HG03045 (cell line): ENCODE measurements at regions not wholly inside any gene's neighbourhood (a gene's known extent, or its start where the extent isn't known, plus 50 kb on each side); places are given as distances from the start of the nearest gene placed in this dataset.

ENCODE experiments used
- ATAC-seq: cut with Tn5 transposase; IDR thresholded peaks from one replicate; pipeline ENCODE4 v1.9.1; 2021; ENCODE audit warnings: mild to moderate bottlenecking, moderate library complexity; ENCODE audit not compliant: unreplicated experiment

- no peak for ATAC-seq
These were observed 51.4 kb upstream of the NPVF start for GRCh38 chr7:25279705-25280104.

DNA sequence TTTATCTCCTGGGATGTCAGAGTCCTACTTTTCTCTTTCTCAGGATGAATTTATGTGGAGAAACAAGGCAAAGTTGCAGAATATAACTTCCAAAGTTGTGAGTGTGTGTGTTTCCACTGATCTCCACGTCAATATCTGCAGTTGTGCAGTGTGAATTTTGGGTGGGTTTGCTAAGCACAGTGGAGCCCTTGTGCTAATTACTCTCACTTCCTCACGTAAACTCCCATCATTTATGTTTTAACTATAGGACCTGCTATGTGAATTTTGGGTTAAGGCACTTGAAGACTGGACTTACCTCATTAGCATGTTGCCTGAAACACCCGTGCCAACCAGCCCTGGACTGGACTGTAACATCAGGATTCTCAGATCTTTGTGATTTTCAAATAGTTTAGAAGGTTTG, 51.9 kb upstream of the NPVF start:
- ATAC-seq, result no peak

DNA sequence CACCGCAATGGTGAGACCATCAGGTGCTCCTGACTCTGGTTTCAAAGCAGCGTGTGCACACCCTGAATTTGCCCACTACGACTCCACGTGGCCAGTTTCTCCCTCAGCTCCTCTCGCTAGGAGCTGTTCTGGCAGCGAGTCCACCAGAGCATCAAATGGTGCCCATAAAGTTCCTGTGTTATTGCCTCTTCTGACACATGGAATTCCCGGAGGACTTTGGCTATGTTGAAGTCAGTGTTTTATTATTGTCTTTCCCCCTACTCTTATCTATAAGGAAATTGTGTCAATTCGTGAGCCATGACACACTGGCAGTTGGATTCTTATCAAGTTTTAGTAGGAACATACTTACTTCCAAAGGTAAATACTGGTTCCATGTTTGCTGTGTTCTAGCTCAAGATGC, 53.9 kb upstream of the NPVF start:
- no peak for ATAC-seq

DNA sequence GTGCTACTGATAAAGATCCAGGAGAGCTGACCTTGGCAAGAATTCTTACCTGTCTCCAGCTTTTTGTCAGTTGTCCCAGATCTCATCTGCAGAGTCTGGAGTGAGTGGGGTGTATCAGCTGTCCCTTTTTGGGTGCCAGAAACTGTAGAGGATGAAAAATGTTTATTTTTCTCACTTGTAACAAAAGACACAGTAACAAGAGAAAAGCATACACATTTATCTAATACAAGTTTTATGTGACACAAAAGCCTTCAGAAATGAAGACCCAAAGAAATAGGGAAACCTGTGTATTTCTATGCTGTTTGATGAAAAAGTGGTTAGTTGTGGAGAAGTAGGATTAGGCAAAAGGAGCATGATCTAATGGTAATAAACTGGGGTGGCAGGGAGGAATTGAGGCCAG, 58.5 kb upstream of the NPVF start:
- no peak for ATAC-seq

GRCh38 chr7:25287291-25287690, 59.0 kb upstream of the NPVF start:
- ATAC-seq, result no peak

- no peak for ATAC-seq
These were observed 60.4 kb upstream of the NPVF start for GRCh38 chr7:25288556-25289307.

DNA sequence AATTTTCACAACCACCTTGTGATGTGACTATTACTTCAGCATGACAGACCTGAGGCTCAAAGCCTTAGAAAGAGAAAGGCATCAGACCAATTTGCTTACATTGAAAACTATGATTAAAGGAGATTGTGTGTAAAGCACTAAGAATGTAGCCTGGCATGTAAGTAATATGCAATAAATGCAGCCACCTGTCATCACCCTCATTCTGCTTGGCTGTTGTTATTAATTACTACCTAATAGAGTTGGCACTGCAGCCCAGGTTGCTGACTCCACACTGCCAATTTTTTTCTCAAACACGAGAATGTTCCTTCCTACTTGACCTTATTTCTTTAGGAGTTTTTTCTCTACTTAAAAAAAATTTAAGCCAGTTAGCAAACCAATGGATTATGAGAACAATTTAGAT, 61.2 kb upstream of the NPVF start:
- ATAC-seq, result no peak

DNA sequence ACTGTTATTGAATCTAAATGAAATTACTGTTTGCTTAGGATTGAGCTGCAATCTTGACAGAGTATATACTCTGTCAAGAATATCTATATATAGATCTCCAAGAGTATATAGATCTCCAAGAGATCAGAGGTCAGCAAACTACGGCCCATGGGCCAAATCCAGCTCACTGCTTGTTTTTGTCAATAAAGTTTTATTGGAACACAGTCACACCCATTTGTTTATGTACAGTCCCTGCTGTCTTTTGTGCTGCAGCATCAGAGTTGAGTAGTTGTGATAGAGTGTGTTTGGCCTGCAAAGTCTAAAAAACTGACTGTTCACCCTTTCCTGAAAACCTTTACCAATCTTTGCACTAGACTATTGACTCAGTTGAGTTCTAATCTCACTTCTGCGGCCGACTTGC, 66.3 kb upstream of the NPVF start:
- ATAC-seq, result no peak

GRCh38 chr7:25295387-25295786, 67.1 kb upstream of the NPVF start:
- ATAC-seq, result no peak

GRCh38 chr7:25296086-25296485, 67.8 kb upstream of the NPVF start:
- no peak for ATAC-seq

DNA sequence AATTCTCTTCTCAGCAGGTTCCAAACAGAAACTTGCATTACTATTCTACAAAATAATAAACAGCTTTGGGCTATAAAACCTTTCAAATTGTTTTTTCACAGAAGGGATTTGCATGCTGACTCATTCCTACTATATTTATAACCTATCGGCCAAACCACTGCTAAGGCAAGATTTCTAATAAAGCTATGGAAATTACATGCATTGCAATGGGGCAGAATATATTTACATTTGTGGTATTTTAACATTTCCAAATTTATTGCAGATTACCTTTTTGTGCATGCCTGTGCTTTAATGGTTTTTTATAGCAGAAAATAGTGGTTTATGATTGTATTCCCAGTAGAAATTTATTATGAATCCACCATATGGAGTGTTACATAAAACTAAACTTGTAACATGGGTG, 69.0 kb upstream of the NPVF start:
- ATAC-seq, result no peak

- ATAC-seq, result no peak
These were observed 75.2 kb upstream of the NPVF start for GRCh38 chr7:25303281-25304181.

- ATAC-seq, result no peak
These were observed 76.4 kb upstream of the NPVF start for GRCh38 chr7:25304691-25305090.

DNA sequence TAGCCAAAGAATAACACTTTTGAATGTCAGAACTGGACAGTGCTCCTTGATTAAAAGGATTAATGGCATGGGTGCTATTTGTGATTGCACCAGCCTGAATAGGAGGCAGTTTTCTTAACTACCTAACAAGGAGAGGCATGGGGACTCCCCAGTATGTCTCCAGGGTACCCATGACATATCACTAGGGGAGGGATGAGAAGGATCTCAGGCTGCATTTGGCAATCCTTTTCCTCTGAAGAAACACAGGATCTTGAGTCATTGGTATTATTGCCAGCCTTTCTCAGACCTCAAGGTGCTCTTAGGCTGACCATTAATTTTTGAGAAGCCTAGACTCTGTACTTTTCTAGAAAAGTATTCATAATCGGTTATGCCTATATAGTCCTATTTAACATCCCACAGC, 77.5 kb upstream of the NPVF start:
- ATAC-seq, result no peak

- ATAC-seq, result no peak
These were observed 79.3 kb upstream of the NPVF start for GRCh38 chr7:25307624-25308023.

GRCh38 chr7:25308246-25308645, 80.0 kb upstream of the NPVF start:
- ATAC-seq, result no peak

GRCh38 chr7:25308906-25309705, 80.8 kb upstream of the NPVF start:
- ATAC-seq, result no peak

DNA sequence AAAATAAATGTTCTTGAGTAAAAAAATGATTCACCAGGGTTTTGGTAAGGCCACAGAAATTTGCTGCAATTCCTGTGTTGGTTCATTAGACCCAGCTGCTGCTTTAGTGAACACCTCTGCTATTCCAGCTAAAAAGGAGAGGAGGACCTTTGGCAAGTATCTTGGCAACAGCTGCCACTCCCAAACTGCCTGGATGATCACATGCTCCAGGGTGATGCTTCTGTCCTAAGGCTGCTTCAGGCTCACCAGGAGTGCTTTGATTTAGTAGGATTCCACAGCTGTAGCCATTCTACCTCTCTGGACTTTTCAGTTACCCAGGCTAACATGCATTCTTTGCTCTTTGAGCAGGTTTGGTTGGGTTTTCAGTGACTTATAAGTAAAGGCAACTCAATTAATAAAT, 82.6 kb upstream of the NPVF start:
- ATAC-seq, result no peak

GRCh38 chr7:25311346-25311745, 83.1 kb upstream of the NPVF start:
- no peak for ATAC-seq

DNA sequence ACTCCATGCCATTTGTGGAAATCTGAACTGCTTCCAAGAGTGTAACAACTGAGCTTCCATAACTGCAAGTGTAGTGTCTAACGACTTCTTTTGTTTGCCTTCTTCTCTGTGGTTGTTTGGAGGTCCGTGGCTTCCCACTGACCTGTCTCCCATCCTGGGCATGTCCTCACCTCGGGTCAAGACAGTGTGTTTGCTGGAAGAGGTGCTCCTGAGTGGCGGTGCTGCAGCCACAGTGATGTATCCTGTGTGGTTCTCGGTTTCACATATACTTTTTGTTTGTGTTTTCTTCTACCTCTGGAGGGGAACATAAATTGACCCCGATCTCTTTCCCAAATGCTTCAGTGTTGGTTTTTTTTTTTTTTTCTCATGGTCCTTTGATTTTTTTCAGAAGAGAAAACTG, 84.7 kb upstream of the NPVF start:
- no peak for ATAC-seq

DNA sequence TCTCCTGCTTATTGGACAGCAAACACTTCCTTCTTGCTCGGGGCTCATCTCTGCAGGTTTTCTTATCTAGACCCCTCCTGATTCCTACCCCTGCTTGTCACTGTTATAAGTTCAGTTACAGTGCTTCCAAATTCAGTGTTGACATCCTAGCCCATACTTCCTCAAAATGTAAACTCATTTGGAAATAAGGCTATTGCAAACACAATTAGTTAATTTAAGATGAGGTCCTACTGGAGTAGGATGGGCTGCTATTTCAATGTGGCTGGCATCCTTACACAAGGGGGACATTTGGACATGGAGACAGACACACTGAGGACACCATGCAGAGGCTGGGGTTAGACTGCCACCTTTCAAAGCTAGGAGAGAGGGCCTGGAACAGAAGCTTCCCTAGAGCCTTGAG, 85.2 kb upstream of the NPVF start:
- no peak for ATAC-seq
